ENCODE measurements at regions not wholly inside any gene's neighbourhood (a gene's known extent, or its start where the extent isn't known, plus 50 kb on each side); places are given as distances from the start of the nearest gene placed in this dataset.

- no peak for DNase-seq (ENCODE audit: low spot score)
These were observed 98.6 kb downstream of the FHDC1 start for GRCh38 chr4:153034681-153035080.

GRCh38 chr4:153036931-153037482, 100.9 kb downstream of the FHDC1 start:
- DNase-seq (ENCODE audit: low spot score) = no peak

- no peak for DNase-seq (ENCODE audit: low spot score)
These were observed 102.6 kb downstream of the FHDC1 start for GRCh38 chr4:153038623-153039311.

- DNase-seq (ENCODE audit: low spot score) = no peak
These were observed 103.5 kb downstream of the FHDC1 start for GRCh38 chr4:153039542-153040185.

GRCh38 chr4:153040677-153041076, 104.6 kb downstream of the FHDC1 start:
- DNase-seq (ENCODE audit: low spot score) = no peak

- no peak for DNase-seq (ENCODE audit: low spot score)
These were observed 107.9 kb downstream of the FHDC1 start for GRCh38 chr4:153044036-153044435.

GRCh38 chr4:153045111-153045982, 109.2 kb downstream of the FHDC1 start:
- no peak for DNase-seq (ENCODE audit: low spot score)

- DNase-seq (ENCODE audit: low spot score) = no peak
These were observed 122.5 kb downstream of the FHDC1 start for GRCh38 chr4:153058671-153059060.

GRCh38 chr4:153060196-153060595, 124.1 kb downstream of the FHDC1 start:
- DNase-seq (ENCODE audit: low spot score) = no peak

- DNase-seq (ENCODE audit: low spot score) = no peak
These were observed 125.8 kb downstream of the FHDC1 start for GRCh38 chr4:153061971-153062370.

- DNase-seq (ENCODE audit: low spot score) = no peak
These were observed 126.6 kb downstream of the FHDC1 start for GRCh38 chr4:153062652-153063168.

GRCh38 chr4:153063490-153063889, 127.4 kb downstream of the FHDC1 start:
- DNase-seq (ENCODE audit: low spot score) = no peak

- no peak for DNase-seq (ENCODE audit: low spot score)
These were observed 128.4 kb downstream of the FHDC1 start for GRCh38 chr4:153064571-153064970.

GRCh38 chr4:153065276-153065675, 129.2 kb downstream of the FHDC1 start:
- DNase-seq (ENCODE audit: low spot score) = no peak

- no peak for DNase-seq (ENCODE audit: low spot score)
These were observed 131.3 kb downstream of the FHDC1 start for GRCh38 chr4:153067376-153067775.

- no peak for DNase-seq (ENCODE audit: low spot score)
These were observed 132.6 kb downstream of the FHDC1 start for GRCh38 chr4:153068751-153069150.

GRCh38 chr4:153071958-153072598, 132.2 kb upstream of the TRIM2 start:
- DNase-seq (ENCODE audit: low spot score) = no peak

GRCh38 chr4:153072661-153073060, 131.6 kb upstream of the TRIM2 start:
- DNase-seq (ENCODE audit: low spot score) = no peak

GRCh38 chr4:153074486-153074885, 129.8 kb upstream of the TRIM2 start:
- DNase-seq (ENCODE audit: low spot score) = no peak

- DNase-seq (ENCODE audit: low spot score) = no peak
These were observed 129.2 kb upstream of the TRIM2 start for GRCh38 chr4:153074936-153075630.

All from SK-N-DZ (cell line).